ENCODE measurements at regions not wholly inside any gene's neighbourhood (a gene's known extent, or its start where the extent isn't known, plus 50 kb on each side); places are given as distances from the start of the nearest gene placed in this dataset.

DNA sequence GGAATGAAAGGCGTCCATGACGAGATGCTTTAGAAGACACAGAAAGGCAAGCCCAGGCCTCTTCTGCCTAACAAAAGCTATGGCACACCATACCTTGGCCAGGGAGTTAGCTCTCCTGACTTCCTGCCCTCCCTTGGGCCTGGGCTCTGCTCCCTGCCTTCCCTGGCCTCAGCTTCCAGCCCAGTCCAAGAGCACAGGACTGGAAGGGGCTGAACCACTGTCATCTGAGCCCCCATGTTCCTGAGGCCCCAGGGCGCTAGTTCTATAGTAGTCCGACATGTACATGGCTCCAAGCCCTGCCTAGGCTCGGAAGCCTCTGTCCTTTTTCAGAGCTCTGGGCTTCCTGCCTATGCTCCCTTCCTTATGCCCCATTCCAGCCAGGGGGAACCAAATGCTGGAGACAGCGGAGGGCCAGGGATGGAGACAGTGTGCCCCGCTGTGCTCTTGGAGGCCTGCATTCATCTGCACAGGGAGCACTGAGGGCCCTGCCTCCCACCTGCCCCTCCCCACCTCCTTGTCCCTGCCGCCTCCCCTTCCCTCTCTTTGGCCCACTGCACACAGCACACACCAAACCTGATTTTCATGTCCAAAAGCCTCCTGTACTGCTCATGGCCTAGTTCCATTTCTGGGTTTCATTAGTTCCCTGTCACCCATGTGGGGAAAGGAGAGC, 240.1 kb downstream of the RHOU start:
- TF ChIP-seq, protein P1, sequence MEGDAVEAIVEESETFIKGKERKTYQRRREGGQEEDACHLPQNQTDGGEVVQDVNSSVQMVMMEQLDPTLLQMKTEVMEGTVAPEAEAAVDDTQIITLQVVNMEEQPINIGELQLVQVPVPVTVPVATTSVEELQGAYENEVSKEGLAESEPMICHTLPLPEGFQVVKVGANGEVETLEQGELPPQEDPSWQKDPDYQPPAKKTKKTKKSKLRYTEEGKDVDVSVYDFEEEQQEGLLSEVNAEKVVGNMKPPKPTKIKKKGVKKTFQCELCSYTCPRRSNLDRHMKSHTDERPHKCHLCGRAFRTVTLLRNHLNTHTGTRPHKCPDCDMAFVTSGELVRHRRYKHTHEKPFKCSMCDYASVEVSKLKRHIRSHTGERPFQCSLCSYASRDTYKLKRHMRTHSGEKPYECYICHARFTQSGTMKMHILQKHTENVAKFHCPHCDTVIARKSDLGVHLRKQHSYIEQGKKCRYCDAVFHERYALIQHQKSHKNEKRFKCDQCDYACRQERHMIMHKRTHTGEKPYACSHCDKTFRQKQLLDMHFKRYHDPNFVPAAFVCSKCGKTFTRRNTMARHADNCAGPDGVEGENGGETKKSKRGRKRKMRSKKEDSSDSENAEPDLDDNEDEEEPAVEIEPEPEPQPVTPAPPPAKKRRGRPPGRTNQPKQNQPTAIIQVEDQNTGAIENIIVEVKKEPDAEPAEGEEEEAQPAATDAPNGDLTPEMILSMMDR (IDR thresholded peaks at IDR 0.05; ENCODE audit: unreplicated experiment), result no peak
- Mint-ChIP-seq H3K27me3 (ENCODE audit: unreplicated experiment) (peaks cover 2% of the 10 kb centered on the region), H3K9me3 (ENCODE audit: unreplicated experiment) (no peaks in the 10 kb centered on the region), H3K27ac (ENCODE audit: unreplicated experiment) (no peak overlapping the region), H3K36me3 (ENCODE audit: low read depth, unreplicated experiment) (no peaks in the 10 kb centered on the region), H3K4me1 (ENCODE audit: unreplicated experiment) (peaks cover 25% of the 10 kb centered on the region), H3K4me3 (ENCODE audit: unreplicated experiment) (no peak overlapping the region)
- no peak for DNase-seq (ENCODE audit: low spot score)

DNA sequence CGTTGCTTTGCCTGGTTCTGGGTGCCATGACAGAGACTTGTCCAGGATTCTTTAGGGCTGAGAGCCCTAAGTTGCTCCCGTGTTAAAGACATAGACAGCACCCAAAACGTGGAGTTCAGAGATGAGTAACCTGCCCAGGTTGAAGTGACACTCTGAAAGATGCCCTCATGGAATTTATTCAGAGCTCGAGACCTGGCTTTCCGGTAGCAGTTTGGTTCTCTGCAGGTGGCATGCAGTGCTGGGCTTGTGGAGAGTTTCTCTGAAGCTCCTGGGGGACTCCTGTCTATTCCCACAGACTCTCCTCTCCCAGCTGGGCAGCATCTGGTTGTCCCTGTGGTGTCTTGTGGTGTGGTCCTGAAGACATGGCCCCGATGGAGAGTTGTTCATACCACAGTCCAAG, 241.0 kb downstream of the RHOU start:
- Mint-ChIP-seq H3K36me3 (ENCODE audit: low read depth, unreplicated experiment) (no peaks in the 10 kb centered on the region), H3K4me1 (ENCODE audit: unreplicated experiment) (peaks cover 25% of the 10 kb centered on the region), H3K9me3 (ENCODE audit: unreplicated experiment) (no peaks in the 10 kb centered on the region), H3K4me3 (ENCODE audit: unreplicated experiment) (no peak overlapping the region), H3K27ac (ENCODE audit: unreplicated experiment) (no peak overlapping the region), H3K27me3 (ENCODE audit: unreplicated experiment) (peaks cover 2% of the 10 kb centered on the region)
- TF ChIP-seq, protein P1 (IDR thresholded peaks at IDR 0.05; ENCODE audit: unreplicated experiment), result no peak
- no peak for DNase-seq (ENCODE audit: low spot score)

DNA sequence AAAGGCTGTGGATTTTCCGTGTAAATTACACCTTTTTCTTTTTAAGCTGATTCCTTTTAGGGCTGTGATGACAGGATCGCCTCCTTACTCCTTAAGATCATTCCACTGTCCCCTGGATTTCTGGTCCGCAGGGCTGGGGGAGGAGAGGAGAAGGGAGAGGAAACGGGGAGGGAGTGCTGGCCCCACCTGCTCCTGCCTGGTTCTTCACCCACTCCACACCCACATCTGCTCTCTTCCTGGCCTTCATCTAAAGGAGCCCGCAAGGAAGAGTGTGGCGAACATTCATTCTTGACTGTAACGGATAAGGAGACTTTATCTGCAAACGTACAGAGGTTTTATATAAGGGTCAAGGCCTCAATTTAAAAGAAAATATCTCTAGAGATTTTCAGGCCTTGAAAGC, 242.0 kb downstream of the RHOU start:
- Mint-ChIP-seq H3K4me1 (ENCODE audit: unreplicated experiment) (peaks cover 25% of the 10 kb centered on the region), H3K4me3 (ENCODE audit: unreplicated experiment) (no peak overlapping the region), H3K27me3 (ENCODE audit: unreplicated experiment) (peaks cover 2% of the 10 kb centered on the region), H3K36me3 (ENCODE audit: low read depth, unreplicated experiment) (no peaks in the 10 kb centered on the region), H3K9me3 (ENCODE audit: unreplicated experiment) (no peaks in the 10 kb centered on the region), H3K27ac (ENCODE audit: unreplicated experiment) (no peak overlapping the region)
- DNase-seq (ENCODE audit: low spot score), result no peak
- TF ChIP-seq, protein P1 (IDR thresholded peaks at IDR 0.05; ENCODE audit: unreplicated experiment), result no peak

DNA sequence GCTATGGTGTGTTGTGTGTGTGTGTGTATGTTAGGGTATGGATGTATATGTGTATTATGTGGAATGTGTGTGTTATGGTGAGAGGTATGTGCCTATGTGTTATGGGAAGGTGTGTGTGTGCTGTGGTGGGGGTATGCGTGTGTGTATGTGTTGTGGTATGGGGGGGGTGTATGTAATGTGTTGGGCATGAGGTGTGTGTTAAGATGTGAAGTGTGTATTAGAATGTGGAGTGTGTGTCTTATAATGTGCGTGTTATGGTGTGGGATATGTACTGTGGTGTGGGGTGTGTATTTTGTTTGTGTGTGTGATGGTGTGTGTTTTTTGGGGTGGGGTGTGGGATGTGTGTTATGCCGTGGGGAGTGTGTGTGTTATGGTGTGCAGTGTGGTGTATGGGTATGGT, 242.5 kb downstream of the RHOU start:
- peaks cover 2% of the 10 kb centered on the region for H3K27me3 Mint-ChIP-seq (ENCODE audit: unreplicated experiment)
- H3K36me3 Mint-ChIP-seq (ENCODE audit: low read depth, unreplicated experiment), result no peaks in the 10 kb centered on the region
- TF ChIP-seq, protein P1 (IDR thresholded peaks at IDR 0.05; ENCODE audit: unreplicated experiment), result no peak
- peaks cover 29% of the 10 kb centered on the region for H3K4me1 Mint-ChIP-seq (ENCODE audit: unreplicated experiment)
- H3K4me3 Mint-ChIP-seq (ENCODE audit: unreplicated experiment), result no peak overlapping the region
- H3K27ac Mint-ChIP-seq (ENCODE audit: unreplicated experiment), result peak overlapping the region; percentile 43
- DNase-seq (ENCODE audit: low spot score), result no peak
- H3K9me3 Mint-ChIP-seq (ENCODE audit: unreplicated experiment), result no peaks in the 10 kb centered on the region

DNA sequence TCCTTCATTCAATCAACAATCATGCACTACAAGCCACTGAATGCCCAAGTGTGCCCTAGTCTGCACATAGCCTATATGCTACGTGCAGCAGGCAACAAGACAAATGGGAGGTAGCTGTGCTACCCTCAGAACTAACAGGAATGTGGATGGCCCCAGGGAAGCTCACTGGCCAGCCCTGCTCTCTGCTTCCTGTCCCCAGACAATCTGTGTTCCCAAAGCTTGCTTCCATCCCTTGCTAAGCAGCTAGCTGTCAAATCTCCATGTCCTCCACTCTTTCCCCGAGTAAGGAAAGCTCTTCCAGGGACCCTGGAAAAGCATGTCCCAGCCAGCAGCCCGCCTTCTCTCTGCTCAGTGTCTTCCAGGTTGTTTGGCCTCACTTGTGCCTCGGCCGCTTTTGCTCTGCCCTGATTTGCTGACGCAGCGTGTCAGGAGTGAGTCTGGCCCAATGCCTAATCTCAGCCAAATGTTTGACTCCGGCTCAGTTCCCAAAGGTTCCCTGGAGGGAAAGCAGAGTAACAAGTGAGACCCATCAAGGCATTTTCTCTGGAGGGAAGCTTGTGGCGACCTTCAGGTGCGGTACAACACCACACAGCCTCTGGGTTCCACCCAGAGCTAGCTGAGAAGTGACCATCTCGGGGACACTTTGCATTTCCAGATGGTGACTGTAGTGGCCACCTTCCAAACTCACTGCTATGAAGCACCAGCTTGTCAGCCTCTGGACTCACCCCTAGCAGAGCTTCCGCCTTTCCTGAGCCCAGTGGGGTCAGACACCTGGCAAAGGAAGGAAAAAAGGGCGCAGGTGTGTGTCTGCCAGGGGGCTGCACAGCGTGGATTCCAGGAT, 243.4 kb downstream of the RHOU start:
- H3K27ac Mint-ChIP-seq (ENCODE audit: unreplicated experiment), result no peak overlapping the region
- no peak overlapping the region for H3K4me3 Mint-ChIP-seq (ENCODE audit: unreplicated experiment)
- peaks cover 38% of the 10 kb centered on the region for H3K4me1 Mint-ChIP-seq (ENCODE audit: unreplicated experiment)
- H3K9me3 Mint-ChIP-seq (ENCODE audit: unreplicated experiment), result no peaks in the 10 kb centered on the region
- H3K36me3 Mint-ChIP-seq (ENCODE audit: low read depth, unreplicated experiment), result no peaks in the 10 kb centered on the region
- TF ChIP-seq, protein P1 (IDR thresholded peaks at IDR 0.05; ENCODE audit: unreplicated experiment), result no peak
- H3K27me3 Mint-ChIP-seq (ENCODE audit: unreplicated experiment), result peaks cover 2% of the 10 kb centered on the region
- DNase-seq (ENCODE audit: low spot score), result no peak

Measured in endothelial cell (in vitro differentiated cells).